GM23338 (cell line): ENCODE measurements at regions not wholly inside any gene's neighbourhood (a gene's known extent, or its start where the extent isn't known, plus 50 kb on each side); places are given as distances from the start of the nearest gene placed in this dataset.

Experiments
- ATAC-seq: fragments of 200-7000 bp; cut with Tn5 transposase; 3 replicates; pipeline ENCODE4 v1.9.1; 2020
- DNase-seq: peaks from one replicate; pipeline ENCODE4 v3.0.0-alpha.2; 2015; ENCODE audit warnings: low spot score
- H2AFZ ChIP-seq: fragments of 200-600 bp; sonication (generic); 2 replicates; pipeline ENCODE4 v1.8.0; 2016; ENCODE audit warnings: antibody characterized with exemption, mild to moderate bottlenecking, moderate library complexity
- H3F3A ChIP-seq: fragments of 200-600 bp; sonication (generic); replicated peaks from 2 replicates; pipeline ENCODE4 v1.8.0; 2017; ENCODE audit warnings: antibody characterized with exemption, mixed run types, low read depth
- H3K27ac ChIP-seq: fragments of 200-600 bp; sonication (generic); 2 replicates; pipeline ENCODE4 v1.6.1; 2016; ENCODE audit warnings: low read depth
- H3K27me3 ChIP-seq: fragments of 200-600 bp; sonication (generic); 2 replicates; pipeline ENCODE4 v1.8.0; 2016; ENCODE audit warnings: mild to moderate bottlenecking, mixed run types, moderate library complexity; ENCODE audit not compliant: insufficient read depth
- H3K36me3 ChIP-seq: fragments of 200-600 bp; sonication (generic); 2 replicates; pipeline ENCODE4 v1.8.0; 2016; ENCODE audit warnings: mild to moderate bottlenecking; ENCODE audit not compliant: insufficient read depth
- H3K4me1 ChIP-seq: fragments of 200-600 bp; sonication (generic); 2 replicates; pipeline ENCODE4 v1.8.0; 2016; ENCODE audit warnings: mild to moderate bottlenecking, moderate library complexity; ENCODE audit not compliant: insufficient read depth
- H3K4me2 ChIP-seq: fragments of 200-600 bp; sonication (generic); 2 replicates; pipeline ENCODE4 v1.7.1; 2017; ENCODE audit warnings: mixed run types
- H3K4me3 ChIP-seq: fragments of 200-600 bp; sonication (generic); 2 replicates; pipeline ENCODE4 v1.6.1; 2016; ENCODE audit warnings: mixed run types
- H3K79me2 ChIP-seq: fragments of 200-600 bp; sonication (generic); replicated peaks from 2 replicates; pipeline ENCODE4 v1.8.0; 2017; ENCODE audit warnings: mild to moderate bottlenecking; ENCODE audit not compliant: insufficient read depth
- H3K9me2 ChIP-seq: fragments of 200-600 bp; sonication (generic); 2 replicates; pipeline ENCODE4 v1.8.0; 2017; ENCODE audit not compliant: insufficient read depth
- H4K20me1 ChIP-seq: fragments of 200-600 bp; sonication (generic); replicated peaks from 2 replicates; pipeline ENCODE4 v1.8.0; 2017; ENCODE audit warnings: mild to moderate bottlenecking; ENCODE audit not compliant: insufficient read depth
- H3K27ac Mint-ChIP-seq: 2 replicates; pipeline ENCODE4 v1.8.0; 2020; ENCODE audit warnings: inconsistent platforms, mild to moderate bottlenecking, moderate library complexity, mixed read lengths
- H3K27me3 Mint-ChIP-seq: 3 replicates; pipeline ENCODE4 v1.8.0; 2022; ENCODE audit warnings: low read depth, mild to moderate bottlenecking, moderate library complexity, mixed read lengths, inconsistent platforms; ENCODE audit not compliant: insufficient read depth, poor library complexity
- H3K36me3 Mint-ChIP-seq: 3 replicates; pipeline ENCODE4 v1.8.0; 2021; ENCODE audit warnings: low read depth, mild to moderate bottlenecking, inconsistent platforms, moderate library complexity, mixed read lengths
- H3K4me1 Mint-ChIP-seq: 3 replicates; pipeline ENCODE4 v1.8.0; 2020; ENCODE audit warnings: mild to moderate bottlenecking, inconsistent platforms, mixed read lengths
- H3K4me3 Mint-ChIP-seq: 3 replicates; pipeline ENCODE4 v1.8.0; 2021; ENCODE audit warnings: moderate library complexity, mild to moderate bottlenecking, inconsistent platforms, mixed read lengths
- H3K9me3 Mint-ChIP-seq: 3 replicates; pipeline ENCODE4 v1.8.0; 2020; ENCODE audit warnings: moderate library complexity, mild to moderate bottlenecking, inconsistent platforms, mixed read lengths
- CREB1 ChIP-seq: fragments of 250-450 bp; sonication (Bioruptor Pico); IDR thresholded peaks from 2 replicates; pipeline ENCODE4 v1.5.0; 2020; ENCODE audit warnings: low read depth, mild to moderate bottlenecking, moderate library complexity
- CTCF ChIP-seq, 2 experiments: fragments of 200-600 bp in 1 of 2; sonication (generic) in 1 of 2; conservative IDR thresholded peaks; 2 replicates each; pipeline versions ENCODE4 v1.5.1 to v1.6.1; 2016 to 2017; ENCODE audit warnings: antibody characterized with exemption in 2 of 2, low read depth in 2 of 2, mild to moderate bottlenecking in 2 of 2, moderate library complexity in 1 of 2
- ETS1 ChIP-seq: IDR thresholded peaks from 2 replicates; pipeline ENCODE4 v1.6.1; 2016; ENCODE audit warnings: antibody characterized with exemption
- EZH2 ChIP-seq: fragments of 200-600 bp; sonication (generic); IDR thresholded peaks from one replicate; pipeline ENCODE4 v1.8.0; 2017; ENCODE audit warnings: antibody characterized with exemption, mild to moderate bottlenecking, low read depth; ENCODE audit not compliant: unreplicated experiment
- EZH2phosphoT487 ChIP-seq: fragments of 200-600 bp; sonication (generic); IDR thresholded peaks from one replicate; pipeline ENCODE4 v1.8.1; 2018; ENCODE audit warnings: antibody characterized with exemption; ENCODE audit not compliant: unreplicated experiment
- JUNB ChIP-seq: IDR thresholded peaks from one replicate; pipeline ENCODE4 v1.6.1; 2016; ENCODE audit warnings: antibody characterized with exemption; ENCODE audit not compliant: unreplicated experiment
- NANOG ChIP-seq: IDR thresholded peaks from 2 replicates; pipeline ENCODE4 v1.6.1; 2016; ENCODE audit warnings: antibody characterized with exemption, borderline replicate concordance
- POLR2AphosphoS5 ChIP-seq: IDR thresholded peaks from 2 replicates; pipeline ENCODE4 v1.6.1; 2016; ENCODE audit warnings: antibody characterized with exemption, low read depth
- REST ChIP-seq: IDR thresholded peaks from one replicate; pipeline ENCODE4 v1.6.1; 2018; ENCODE audit warnings: antibody characterized with exemption; ENCODE audit not compliant: unreplicated experiment
- STAT1 ChIP-seq: IDR thresholded peaks from one replicate; pipeline ENCODE4 v1.6.1; 2016; ENCODE audit warnings: antibody characterized with exemption; ENCODE audit not compliant: unreplicated experiment
- ZNF114 ChIP-seq: fragments of 250-450 bp; sonication (Bioruptor Pico); IDR thresholded peaks from 2 replicates; pipeline ENCODE4 v1.5.0; 2020; ENCODE audit warnings: mild to moderate bottlenecking, moderate library complexity
- ZNF331 ChIP-seq: fragments of 250-450 bp; sonication (Bioruptor Pico); IDR thresholded peaks from 2 replicates; pipeline ENCODE4 v1.5.0; 2020; ENCODE audit warnings: low read depth, mild to moderate bottlenecking, moderate library complexity
- ZNF462 ChIP-seq: fragments of 250-450 bp; sonication (Bioruptor Pico); IDR thresholded peaks from 2 replicates; pipeline ENCODE4 v1.5.0; 2020; ENCODE audit warnings: mild to moderate bottlenecking, moderate library complexity

- Histone ChIP-seq H3K36me3 (no peaks in the 10 kb centered on the region), H3K79me2 (no peaks in the 10 kb centered on the region), H3F3A (no peaks in the 10 kb centered on the region), H3K4me1 (peaks cover 4% of the 10 kb centered on the region; the same call in 1 of the 2 replicates), H3K4me3 (no peak overlapping the region), H2AFZ (no peak overlapping the region), H3K27me3 (no peaks in the 10 kb centered on the region), H3K4me2 (no peak overlapping the region), H3K27ac (no peak overlapping the region), H3K9me2 (no peaks in the 10 kb centered on the region), H4K20me1 (no peaks in the 10 kb centered on the region)
- Mint-ChIP-seq H3K9me3 (no peaks in the 10 kb centered on the region), H3K27me3 (peaks cover 4% of the 10 kb centered on the region), H3K4me1 (peaks cover 16% of the 10 kb centered on the region; the same call in 2 of the 3 replicates), H3K36me3 (no peaks in the 10 kb centered on the region), H3K4me3 (no peak overlapping the region), H3K27ac (no peak overlapping the region)
- ATAC-seq (no peak), DNase-seq (no peak)
- TF ChIP-seq ZNF462 (no peak), ETS1 (no peak), REST (no peak), STAT1 (no peak), POLR2AphosphoS5 (no peak), EZH2phosphoT487 (no peak), JUNB (no peak), ZNF331 (no peak), ZNF114 (CRISPR knock-in tag) (no peak), NANOG (no peak), CTCF (conservative IDR thresholded peaks at IDR 0.05; ENCODE audit: low read depth in 2 of 2) (no peak), EZH2 (no peak), CREB1 (CRISPR knock-in tag) (no peak)
Measured at GRCh38 chr1:173295995-173296394, 88.9 kb upstream of the TNFSF4 start.
